Muscle of leg (tissue), 3 donors: ENCODE measurements at regions not wholly inside any gene's neighbourhood (a gene's known extent, or its start where the extent isn't known, plus 50 kb on each side); places are given as distances from the start of the nearest gene placed in this dataset.

ENCODE experiments used
- DNase-seq: peaks from one replicate; pipeline ENCODE4 v3.0.0; 2013
- H3K27ac ChIP-seq: one replicate; pipeline ENCODE4 v1.5.1; 2013; ENCODE audit warnings: mild to moderate bottlenecking, low read length, control low read depth
- H3K27me3 ChIP-seq: one replicate; pipeline ENCODE4 v1.6.1; 2013; ENCODE audit warnings: low read length; ENCODE audit not compliant: control insufficient read depth, insufficient read depth
- H3K36me3 ChIP-seq: one replicate; pipeline ENCODE4 v1.6.1; 2013; ENCODE audit warnings: low read length; ENCODE audit not compliant: control insufficient read depth, insufficient read depth
- H3K4me1 ChIP-seq: one replicate; pipeline ENCODE4 v1.6.1; 2013; ENCODE audit warnings: low read length; ENCODE audit not compliant: control insufficient read depth, insufficient read depth
- H3K4me3 ChIP-seq: one replicate; pipeline ENCODE4 v1.5.1; 2013; ENCODE audit warnings: low read length, control low read depth
- H3K9me3 ChIP-seq: replicated peaks from 2 replicates; pipeline ENCODE4 v1.6.1; 2013; ENCODE audit warnings: low read depth, low read length; ENCODE audit not compliant: control insufficient read depth
- WGBS: methylation state at CpG from one replicate; pipeline ENCODE4 v1.1.5; 2013; ENCODE audit warnings: missing lambda C conversion rate; ENCODE audit not compliant: insufficient coverage; 5-methylcytosine and 5-hydroxymethylcytosine counted together

DNA sequence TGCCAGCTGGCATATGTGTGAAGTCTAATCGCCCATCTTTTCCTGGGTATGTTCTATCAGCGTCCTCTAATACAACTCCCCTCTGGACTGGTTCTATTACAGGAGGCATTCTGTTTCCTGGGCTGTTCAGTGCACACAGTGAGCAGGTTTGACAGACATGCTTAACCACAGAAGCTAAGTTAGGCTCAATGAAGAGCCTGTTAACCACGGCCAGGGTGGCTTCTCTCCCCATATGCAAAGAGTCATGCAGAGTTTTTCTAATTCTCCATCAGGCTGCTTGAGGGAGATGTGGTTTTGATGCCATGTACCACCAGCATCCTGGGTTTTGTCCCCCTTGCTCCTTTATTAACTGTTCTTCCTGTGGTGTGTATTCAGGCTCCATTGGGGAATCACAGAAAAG is 57.2 kb upstream of the ALOX12 start:
- no peaks in the 10 kb centered on the region for H3K36me3 ChIP-seq
- DNase-seq = no peak
- H3K4me3 ChIP-seq = no peak overlapping the region
- no peaks in the 10 kb centered on the region for H3K4me1 ChIP-seq
- H3K27ac ChIP-seq = no peak overlapping the region
- WGBS = 67% methylated on average over 2 of the region's 3 CpGs
- H3K27me3 ChIP-seq = no peaks in the 10 kb centered on the region
- no peaks in the 10 kb centered on the region for H3K9me3 ChIP-seq

DNA sequence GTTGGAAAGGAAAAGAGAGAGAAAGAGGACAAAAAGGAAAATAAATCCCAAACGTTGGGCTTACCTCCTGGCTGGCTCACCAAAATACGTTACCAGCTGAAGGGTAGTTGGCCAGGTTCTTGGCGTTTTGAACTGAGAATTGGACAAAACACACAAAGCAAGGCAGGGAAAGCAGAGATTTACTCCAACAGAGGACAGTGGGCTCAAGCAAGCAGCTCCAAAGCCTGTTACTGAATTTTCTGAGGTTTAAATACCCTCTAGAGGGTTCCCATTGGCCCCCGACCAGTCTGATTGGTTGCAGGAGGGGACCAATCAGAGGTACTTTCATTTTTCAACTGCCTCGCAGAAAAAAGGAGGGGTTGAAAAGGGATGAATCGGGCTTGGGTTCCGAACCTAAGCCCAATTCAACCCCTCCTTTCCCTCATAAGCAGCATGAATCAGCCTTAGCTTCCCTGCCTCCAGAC is 55.6 kb upstream of the ALOX12 start:
- Histone ChIP-seq H3K4me3 (peak overlapping the region; percentile 25), H3K9me3 (no peaks in the 10 kb centered on the region), H3K27ac (no peak overlapping the region), H3K27me3 (no peaks in the 10 kb centered on the region), H3K36me3 (no peaks in the 10 kb centered on the region), H3K4me1 (no peaks in the 10 kb centered on the region)
- WGBS = 69% methylated on average over 3 of the region's 7 CpGs
- DNase-seq = no peak

DNA sequence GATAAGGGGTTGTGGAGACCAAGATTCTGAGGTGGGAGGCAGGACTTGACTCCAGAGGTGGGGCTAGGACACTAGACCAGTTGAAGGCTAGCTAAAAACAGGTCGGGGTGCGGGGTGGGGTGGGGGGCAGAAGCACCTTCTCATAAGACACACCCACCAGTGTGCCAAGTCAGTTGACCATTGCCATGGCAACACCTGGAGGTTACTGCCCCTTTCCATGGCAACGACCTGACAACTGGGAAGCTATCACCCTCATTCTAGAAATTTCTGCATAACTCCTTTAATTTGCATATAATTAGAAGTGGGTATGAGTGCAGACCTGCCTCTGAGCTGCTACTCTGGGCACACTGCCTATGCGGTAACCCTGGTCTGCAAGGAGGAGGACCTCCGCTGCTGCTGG is 53.9 kb upstream of the ALOX12 start:
- no peak for DNase-seq
- no peak overlapping the region for H3K4me3 ChIP-seq
- H3K27ac ChIP-seq = no peak overlapping the region
- H3K4me1 ChIP-seq = no peaks in the 10 kb centered on the region
- no CpG with 5 or more reads among the region's 5 CpGs for WGBS
- no peaks in the 10 kb centered on the region for H3K9me3 ChIP-seq
- H3K36me3 ChIP-seq = no peaks in the 10 kb centered on the region
- no peaks in the 10 kb centered on the region for H3K27me3 ChIP-seq

DNA sequence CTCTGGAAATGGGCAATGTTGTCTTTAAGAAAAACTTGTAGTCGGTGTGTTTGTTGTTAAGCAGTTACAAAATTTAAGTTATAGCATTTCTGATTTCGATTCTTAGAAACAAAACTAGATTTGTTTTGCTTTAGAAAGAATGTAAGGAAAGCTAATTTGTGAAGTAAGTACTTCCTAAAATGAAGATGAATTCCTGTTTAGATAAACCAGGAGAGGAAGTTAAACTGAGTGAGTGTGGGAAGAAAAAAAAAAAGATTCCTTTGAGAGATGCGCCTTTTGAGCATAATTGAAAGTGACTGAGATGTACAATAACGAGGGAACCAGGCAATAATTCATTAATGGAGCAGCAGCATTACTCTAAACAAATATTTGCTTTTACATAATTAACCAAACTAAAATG is 52.4 kb upstream of the ALOX12 start:
- Histone ChIP-seq H3K9me3 (no peaks in the 10 kb centered on the region), H3K27me3 (no peaks in the 10 kb centered on the region), H3K36me3 (no peaks in the 10 kb centered on the region), H3K4me3 (no peak overlapping the region), H3K4me1 (no peaks in the 10 kb centered on the region), H3K27ac (no peak overlapping the region)
- no peak for DNase-seq
- WGBS = no CpG with 5 or more reads among the region's 4 CpGs
